Dermis blood vessel endothelial cell (primary cell): ENCODE measurements at regions not wholly inside any gene's neighbourhood (a gene's known extent, or its start where the extent isn't known, plus 50 kb on each side); places are given as distances from the start of the nearest gene placed in this dataset.
"Not testable (repeated sequence)": the region's sequence is repeated elsewhere in the genome, so short reads cannot be mapped to it uniquely, and the experiment has no call there.

Experiments used
- DNase-seq: peaks from one replicate; pipeline ENCODE4 v3.0.0; 2010

DNA sequence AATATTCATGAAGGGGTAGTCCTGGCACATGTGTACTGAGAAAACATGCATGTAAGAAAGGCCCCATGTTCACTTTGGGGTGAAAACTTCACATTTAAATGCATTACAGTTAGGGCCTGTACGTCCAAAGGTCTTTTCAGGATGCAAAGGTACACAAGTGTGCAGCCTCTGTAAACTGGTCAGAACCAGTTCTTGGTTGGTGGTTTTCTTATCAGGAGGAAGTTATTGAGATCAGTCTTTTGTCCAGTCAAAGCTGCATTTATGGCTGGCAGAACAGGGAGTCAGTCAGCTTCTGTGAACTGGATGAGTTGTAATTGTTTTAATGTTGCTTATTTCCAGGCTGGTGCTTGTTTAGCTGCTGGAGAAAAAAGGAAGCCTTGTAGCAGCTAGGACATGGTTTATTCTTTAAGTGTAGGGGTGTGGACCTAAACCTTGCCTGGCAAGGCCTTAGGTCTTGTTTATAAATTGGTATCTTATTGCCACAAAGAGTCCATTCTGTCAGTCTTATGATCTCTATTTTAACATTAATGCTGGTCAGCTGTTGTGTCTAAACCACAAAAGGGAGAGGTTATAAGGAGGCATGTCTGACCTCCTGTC is 1906.6 kb upstream of the TENM3 start:
- DNase-seq = no peak

DNA sequence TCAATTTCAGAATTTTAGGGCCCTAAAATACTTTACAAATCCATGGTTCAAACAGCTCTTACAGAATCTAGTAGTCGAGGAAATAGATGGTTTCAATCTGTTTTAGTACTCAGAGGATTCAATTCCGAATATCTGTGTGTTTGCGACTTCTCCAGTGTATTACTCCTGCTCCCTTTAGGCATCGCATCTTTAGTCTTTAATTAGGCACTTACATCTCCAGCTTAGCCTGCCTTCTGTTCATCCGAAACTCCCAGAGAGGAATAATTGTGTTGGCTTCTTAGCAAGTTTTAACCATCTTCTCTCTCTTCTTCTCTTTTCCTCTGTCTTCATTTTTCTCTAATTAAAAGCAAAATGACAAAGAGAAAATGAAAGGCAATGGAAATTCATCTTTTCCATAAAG is 1901.3 kb upstream of the TENM3 start:
- no peak for DNase-seq

DNA sequence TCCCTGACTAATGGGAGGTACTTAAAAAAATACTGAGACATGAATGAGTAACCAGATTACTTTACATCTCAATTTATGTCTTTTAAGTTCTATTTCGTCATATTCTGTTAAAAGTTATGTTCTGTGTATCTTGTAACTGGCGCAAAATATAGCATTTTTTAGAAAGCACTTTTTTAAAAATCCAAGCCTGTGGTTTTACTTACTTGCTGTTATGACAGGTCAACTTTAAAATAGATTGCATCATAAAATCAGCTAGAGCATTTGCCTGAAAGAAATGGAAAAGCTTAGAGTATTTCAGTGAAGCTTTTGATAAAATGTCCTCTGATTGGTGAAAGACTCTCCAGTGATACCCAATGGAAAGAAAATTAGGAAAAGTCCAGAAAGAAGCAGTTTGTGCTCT is 1892.3 kb upstream of the TENM3 start:
- no peak for DNase-seq

DNA sequence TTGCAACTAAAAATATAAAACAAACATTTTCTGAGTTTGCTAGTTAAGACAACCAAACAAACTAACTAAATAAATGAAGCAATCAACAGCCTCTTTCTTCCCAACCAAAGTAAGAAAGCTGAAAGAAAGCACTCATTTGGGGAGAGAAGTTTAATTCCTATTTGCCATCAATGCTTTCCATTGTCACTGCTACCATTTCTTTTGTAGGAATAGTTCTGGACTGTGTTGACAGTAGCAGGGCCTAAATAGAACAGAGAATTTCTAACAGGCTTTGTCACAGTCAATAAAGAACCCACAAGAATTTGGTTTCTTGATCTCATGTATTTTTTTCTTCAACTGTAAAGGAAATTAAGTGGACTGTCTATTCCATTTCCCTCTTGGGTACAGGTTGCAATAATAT is 1886.4 kb upstream of the TENM3 start:
- no peak for DNase-seq

DNA sequence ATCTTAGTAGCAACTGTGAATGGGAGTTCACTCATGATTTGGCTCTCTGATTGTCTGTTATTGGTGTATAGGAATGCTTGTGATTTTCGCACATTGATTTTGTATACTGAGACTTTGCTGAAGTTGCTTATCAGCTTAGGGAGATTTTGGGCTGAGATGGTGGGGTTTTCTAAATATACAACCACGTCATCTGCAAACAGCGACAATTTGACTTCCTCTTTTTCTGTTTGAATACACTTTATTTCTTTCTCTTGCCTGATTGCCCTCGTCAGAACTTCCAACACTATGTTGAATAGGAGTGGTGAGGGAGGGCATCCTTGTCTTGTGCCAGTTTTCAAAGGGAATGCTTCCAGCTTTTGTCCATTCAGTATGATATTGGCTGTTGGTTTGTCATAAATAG is 1883.1 kb upstream of the TENM3 start:
- DNase-seq = not testable (repeated sequence)

DNA sequence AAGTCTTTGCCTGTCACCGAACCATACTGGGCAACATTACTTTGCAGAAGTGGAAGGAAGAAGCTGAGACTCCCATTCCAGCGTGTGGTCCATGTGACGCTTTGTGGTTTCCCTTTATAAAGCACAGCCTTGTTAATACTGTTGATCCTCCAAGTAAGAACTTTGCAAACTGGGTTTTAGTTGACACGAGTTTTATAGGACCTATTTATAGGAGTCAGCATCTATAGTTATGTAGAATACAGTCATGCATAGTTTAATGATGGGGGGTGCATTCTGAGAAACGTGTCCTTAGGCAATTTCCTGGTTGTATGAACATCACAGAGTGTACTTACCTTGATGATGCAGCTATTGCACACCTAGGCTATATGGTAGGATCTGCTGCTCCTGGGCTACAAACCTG is 1879.4 kb upstream of the TENM3 start:
- no peak for DNase-seq

DNA sequence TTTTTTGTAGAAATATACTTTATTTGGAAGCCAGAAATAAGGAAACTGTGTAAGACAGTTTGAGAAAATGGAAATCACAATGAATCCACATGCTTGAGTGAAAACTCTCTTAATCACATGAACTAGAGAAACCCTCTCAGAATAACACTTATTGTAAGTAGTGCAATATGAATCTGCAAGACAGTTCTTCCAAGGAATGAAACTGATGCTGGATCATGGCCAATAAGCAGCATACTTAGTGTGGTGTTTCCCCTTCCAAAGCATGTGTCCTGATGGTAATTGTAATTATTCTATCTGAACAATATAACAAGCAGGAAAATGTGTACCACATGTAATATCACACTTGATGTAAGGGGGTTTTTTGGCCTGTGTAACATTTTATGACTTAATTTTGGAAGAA is 1870.5 kb upstream of the TENM3 start:
- no peak for DNase-seq

DNA sequence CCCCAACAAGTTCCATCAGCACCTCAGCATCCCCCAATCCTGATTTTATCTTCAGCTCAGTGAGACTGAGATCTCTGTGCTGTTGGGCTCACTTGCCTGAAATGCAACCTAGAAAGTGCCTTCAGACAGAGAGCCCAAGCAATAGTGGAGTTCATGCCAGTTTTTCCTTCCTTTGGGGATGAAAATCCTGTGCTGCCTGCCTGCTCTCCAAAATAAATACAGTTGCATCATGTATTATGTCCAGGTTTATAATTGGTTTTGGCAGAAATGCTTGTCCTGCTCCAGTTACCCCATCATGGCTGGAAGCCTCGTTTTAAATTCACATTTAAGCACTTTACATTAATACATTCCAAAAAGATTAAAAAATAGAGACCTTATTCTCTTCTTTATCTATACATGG is 1865.5 kb upstream of the TENM3 start:
- no peak for DNase-seq

DNA sequence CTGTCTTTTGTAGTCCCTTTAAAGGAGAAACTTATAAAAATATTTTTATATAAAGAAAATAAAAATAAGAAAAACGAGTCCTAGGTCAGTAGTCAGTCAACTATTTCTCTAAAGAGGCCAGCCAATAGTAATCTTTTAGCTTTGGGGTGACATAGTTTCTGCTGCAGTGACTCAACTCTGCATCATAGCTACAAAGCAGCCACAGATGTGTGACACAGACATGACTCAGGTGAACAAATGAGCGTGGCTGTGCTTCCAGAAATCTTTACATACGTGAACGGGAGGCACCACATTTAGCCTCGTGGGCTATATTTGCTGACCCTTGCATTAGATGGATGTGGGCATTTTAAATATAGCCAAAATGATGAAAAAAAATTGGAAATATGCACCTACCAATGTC is 1862.5 kb upstream of the TENM3 start:
- DNase-seq = no peak

DNA sequence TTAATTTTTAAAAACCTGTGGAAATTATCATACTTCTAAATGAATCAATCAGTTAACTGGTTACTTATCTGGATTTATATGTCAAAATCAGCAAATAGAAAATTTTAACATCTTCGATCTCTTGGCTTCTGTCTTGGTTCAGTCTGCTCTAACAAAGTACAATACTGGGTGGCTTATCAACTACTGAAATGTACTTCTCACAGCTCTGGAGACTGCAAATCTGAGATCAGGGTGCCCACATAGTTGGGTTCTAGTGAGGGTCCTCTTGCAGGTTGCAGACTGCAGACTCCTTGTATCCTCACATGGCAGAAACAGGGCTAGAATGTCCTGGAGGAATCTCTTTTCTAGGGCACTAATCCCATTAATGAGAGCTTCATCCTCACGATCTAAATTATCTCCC is 1851.6 kb upstream of the TENM3 start:
- no peak for DNase-seq

DNA sequence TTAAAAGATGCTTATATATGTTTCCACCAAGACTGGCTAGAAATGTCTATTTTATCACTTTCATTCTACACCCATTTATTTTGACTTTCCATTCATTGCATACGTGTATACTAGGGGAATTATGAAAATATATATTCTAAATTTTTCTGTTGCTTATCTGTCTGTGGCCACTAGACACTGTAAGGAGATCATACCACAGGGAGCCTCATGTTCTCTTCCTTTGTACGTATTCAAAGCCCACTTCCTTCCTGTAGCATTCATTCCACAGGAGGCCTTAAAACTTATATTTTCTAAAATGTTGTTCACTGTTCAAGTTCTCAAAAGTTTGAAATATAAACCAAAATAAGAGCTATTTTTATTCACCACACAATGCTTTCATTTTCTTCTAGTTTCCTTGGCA is 1848.9 kb upstream of the TENM3 start:
- no peak for DNase-seq

DNA sequence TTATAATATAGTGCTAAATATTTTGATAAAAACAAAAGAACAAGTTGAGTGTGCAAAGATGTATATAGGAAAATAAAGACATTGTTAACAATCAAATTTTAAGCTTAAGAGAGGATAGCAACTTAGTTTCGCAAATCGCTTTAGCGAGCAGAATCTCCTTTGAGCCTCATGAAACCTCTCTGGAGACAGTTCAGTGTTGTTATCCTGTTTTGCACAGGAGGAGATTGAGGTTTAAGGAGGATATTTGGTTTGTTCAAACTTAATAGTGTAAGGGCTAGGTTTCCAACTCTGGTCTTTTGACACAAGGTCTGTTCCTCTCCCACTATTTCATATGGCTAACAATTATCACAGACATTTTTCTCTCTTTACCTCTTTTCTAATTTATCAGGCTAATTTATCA is 1848.5 kb upstream of the TENM3 start:
- no peak for DNase-seq

DNA sequence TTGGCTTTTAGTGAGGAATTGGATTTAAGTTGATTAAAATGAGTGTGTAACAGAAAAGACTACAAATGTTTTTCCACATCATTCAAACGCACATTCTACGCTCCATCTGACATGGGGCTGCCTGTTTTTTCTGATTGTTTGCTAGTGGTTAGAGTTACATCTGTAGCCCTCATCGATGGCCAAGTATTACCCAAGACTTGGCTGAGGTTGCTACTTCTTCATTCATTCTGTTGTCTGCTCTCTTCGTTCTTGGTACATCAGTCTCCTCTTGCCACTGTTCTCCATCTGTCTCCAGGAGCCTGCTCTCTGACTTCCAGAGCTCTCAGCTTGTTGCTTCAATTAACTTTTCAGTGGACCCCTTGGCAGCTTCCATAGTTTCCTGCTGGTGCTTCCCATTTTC is 1844.6 kb upstream of the TENM3 start:
- no peak for DNase-seq

DNA sequence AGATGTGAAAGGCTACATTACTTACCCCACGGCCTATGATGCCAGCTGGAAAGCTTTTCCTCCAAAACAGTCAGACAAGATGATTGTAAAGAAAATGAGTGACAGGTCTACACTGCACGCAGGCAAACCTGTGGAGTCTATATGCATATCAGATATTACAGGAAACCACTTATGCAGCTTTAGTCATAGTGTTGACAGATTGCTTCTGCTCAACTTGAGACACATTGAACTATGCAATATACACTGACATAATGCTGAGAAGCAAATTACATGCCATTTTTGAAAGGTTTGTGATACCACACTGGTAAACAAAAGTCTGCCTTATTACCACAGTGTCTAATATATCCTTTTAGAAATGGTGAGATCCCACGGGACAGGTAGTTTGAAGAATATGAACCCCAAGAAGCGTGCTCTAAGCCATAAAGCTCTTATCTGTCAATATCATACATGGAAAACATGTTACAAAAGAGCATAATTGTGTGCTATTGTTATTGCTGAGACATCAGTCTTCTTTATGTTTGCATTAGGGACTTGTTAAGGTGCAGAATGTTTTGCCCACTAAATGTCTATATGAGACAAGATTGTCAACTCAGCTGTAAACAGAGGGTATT is 1835.8 kb upstream of the TENM3 start:
- DNase-seq = no peak

DNA sequence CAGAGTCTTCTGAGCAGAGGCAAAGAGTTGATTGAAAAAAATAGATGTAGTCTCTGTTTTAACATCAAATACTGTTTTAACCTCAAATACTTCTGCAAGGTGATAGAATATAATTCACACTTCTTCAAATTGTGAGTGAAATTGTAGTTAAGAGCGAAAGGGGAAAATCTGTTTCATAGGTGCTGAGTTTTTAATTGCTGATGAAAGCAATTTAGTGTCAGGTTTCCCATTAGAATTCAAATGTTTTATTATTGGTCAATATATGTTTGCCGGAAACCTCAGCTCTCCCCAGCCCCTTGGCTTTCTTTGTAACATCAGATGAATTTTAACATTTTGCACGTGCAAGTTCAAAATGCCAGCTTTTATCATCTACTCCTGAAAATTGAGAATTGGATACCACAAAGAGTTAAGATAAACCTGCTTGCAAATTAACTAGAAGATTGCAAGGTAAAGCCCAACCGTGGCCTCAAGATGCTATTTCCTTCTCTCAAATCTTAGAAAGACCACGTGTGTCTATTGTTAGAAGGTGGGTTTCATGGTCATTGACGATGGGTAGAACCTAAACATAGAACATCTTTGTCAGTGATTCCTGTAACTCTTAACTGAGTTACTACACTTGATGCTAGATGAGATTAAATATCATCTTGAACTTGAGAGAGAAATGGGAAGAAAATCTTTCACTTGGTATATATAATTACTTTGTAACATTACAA is 1824.2 kb upstream of the TENM3 start:
- DNase-seq = no peak

DNA sequence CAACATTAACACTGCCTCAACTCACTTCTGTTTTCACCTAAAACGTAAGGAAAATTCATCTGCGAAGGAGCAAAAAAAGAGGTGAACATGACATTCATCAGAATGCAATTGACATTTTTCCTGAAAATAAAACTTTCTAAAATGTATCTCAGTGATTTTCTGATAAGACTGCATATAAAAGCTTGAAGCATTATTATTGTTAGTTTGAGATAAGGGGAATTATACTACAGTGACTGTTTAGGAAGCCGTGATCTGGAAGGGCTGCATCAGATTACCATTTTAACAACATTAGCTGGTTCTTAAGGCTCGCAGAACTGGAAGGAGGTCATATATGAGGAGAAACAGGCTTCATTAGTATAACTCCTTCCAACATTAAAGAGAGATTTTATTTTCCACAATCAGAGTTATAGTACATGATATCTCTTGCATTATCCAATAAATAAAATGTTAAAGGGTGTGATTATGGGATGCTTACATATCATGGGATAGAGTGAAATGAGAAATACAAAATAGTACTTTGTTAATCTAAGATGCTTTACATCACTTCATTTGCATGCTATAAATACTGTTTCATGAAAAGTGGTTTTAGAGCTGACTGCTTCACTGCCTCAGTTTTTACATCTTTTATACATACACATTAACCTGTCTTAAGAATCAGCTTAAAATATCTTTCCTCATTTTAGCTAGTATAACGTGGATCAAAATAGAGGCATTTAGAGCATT is 1820.1 kb upstream of the TENM3 start:
- no peak for DNase-seq

DNA sequence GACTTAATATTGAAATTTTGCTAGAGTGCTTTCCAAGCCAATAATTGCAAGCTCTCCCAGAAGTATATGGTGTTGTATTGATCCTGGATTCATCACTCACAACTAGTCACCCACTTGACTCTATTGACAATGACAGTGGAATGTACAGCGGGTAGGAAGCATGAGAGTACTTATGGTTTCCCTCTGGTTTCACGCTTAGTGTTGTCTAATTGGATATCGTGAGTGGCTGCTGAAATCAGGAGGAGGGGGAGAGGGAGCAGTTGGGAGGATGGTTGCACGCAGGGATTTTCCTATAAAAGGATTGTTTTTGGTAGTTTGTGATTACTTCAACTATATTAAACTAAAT is 1819.5 kb upstream of the TENM3 start:
- no peak for DNase-seq

DNA sequence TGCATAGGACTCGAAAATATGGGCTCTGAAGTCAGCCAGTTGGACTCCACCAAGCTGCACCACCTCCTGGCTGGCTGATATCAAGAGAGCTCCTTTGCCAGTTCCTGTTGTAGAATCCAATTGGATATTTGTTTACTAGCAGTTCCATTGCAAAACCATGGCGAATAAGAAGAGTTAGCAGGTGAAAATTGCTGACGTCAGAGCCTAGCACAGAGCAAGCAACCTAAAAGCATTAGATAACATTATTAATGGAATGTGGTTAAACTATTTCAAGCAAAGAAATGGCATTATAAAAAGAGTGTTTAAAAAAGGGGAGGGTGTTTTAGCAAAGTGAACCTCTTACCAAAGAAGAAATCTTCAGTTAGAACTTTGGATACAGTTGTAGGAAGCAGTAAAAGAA is 1816.3 kb upstream of the TENM3 start:
- no peak for DNase-seq

DNA sequence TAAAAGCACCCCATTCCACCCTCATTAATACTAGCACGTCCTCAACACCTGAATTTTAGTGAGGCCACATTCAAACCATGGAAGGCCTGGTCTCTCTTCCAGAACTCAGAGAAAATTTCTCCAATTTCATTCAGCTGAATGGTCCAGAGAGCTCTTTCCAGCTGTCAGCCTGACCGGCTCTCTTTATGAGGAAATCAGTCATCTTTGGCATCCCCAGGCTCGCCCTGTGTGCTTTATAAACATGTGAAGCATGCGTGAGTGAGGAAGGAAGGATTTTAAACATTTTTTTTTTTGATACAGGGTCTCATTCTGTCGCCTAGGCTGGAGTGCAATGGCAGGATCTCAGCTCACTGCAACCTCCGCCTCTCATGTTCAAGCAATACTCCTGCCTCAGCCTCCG is 1812.9 kb upstream of the TENM3 start:
- DNase-seq = no peak

DNA sequence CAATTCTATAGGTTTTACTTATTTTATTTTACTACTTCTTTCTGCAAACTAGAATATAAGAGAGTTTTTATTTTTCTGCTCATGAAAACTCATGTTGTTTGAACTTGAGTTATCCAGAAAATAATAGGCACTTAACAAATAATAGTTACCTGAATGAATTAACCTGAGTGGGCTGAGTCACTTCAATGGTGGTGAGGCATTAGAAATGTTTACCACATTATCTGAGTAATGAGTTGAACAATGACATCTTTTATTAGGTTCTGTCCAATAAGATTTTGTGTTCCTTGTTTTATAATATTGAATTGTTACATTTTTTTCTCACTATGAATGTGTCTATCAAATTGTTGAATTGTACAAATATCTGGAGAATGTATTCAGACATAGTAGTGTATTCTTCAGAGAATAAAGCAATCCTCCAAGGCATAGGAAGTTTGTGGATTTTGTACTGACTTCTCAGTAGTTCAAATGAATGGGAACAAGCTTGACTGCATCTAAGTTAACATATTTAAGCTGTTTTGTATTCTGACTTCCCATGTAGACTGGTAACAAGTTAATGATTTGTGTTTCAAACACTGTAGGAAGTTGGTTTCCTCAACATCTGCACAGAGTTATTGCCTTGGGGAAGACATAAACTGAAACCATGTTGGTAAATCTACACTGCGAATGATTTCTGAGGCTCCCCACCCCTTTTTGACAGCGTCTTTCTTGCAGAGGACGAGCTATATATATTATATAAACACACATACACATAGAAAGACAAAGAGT is 1808.9 kb upstream of the TENM3 start:
- DNase-seq = no peak

DNA sequence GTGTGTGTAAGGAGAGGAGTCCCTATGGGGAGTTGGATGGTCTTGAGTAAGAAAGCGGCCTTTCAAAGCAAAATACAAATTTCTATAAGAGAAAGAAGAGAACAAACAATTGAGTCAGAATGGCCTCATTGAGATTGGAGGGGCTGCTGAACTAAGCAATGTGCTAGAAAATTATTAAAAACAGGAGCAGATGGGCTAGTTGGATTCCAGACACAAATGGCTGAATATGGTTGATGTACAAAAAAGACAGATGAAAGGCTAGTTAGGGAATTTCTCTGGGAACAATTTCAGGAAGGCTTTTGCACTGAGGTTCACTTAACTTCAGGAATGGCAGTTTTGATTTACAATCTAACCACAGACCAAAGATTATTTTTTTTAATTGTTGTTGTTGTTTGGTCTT is 1806.8 kb upstream of the TENM3 start:
- no peak for DNase-seq

DNA sequence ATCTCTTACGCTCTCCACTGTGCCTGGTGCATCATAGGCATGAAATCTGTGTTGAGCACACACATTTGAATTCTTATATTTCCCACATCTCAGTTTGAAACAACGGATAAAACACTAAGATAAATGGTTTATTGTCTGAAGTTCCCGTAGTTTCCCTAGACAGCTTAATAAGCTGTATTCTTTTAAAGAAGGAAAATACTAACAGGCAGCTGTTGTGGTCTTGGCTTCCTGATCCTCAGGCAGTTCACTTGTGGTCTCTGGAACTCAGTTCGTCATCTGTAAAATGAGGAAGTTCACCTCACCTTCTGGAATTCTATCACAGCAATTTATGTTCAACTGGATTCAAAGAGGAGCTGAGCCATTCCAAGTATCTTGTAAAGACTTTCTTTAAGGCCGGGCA is 1805.6 kb upstream of the TENM3 start:
- no peak for DNase-seq

DNA sequence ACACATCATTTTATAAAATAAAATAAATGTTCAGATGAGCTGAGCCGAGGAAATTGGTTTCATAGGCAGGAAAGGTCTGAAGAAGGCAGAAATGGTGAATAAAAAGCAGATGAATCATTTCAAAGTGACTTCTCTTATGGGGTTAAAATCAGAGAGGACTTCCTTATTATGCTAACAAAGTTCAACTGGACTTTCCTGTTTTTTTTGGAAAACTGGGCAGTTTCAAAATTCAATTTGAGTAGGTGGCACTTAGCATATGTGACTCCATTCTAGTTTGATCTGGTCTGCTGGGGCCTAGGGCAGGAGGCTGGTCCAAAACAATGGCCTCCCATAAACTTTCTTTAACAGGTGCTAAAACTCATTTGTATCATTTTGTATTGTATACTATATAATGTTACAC is 1794.9 kb upstream of the TENM3 start:
- no peak for DNase-seq
